Gastroesophageal sphincter (tissue), 3 donors: ENCODE measurements at regions not wholly inside any gene's neighbourhood (a gene's known extent, or its start where the extent isn't known, plus 50 kb on each side); places are given as distances from the start of the nearest gene placed in this dataset.

Experiments
- EP300 ChIP-seq: sonication (generic); formaldehyde crosslinking; IDR thresholded peaks from one replicate; pipeline ENCODE4 v1.6.1; 2017; ENCODE audit warnings: antibody characterized with exemption, mild to moderate bottlenecking
- POLR2A ChIP-seq, 2 donors: fragments of 450-650 bp; IDR thresholded peaks; one replicate each; pipeline ENCODE4 v1.6.1; 2017; ENCODE audit warnings: antibody characterized with exemption in 2 of 2, mild to moderate bottlenecking in 2 of 2, moderate library complexity in 1 of 2
- TF ChIP-seq, protein P1 (sequence below), 4 experiments: fragments of 200-600 bp in 2 of 4; fragments of 450-650 bp in 2 of 4; sonication (generic) in 1 of 4; IDR thresholded peaks; one replicate each; pipeline ENCODE4 v1.5.1; 2017 to 2019; ENCODE audit warnings: antibody characterized with exemption in 4 of 4, mild to moderate bottlenecking in 2 of 4, moderate library complexity in 2 of 4

DNA sequence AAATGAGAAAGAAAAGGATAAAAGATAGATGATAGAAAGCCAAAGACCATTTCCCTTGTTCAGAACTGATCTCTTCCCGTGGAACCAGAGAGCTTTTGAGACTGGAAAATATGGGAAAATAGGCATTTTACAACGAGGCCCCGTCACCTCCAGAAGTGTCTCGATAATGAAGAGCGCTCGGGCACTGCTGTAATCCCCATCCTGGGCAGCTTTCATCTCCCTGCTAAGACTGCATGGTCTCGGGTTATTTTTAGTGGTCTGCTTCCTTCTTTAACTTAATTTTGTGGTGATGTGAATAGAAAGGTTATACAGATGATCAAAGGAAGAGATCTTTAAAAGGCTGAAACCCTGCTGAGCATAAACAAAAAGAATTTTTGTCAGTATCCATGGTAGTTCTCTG lies 176.6 kb downstream of the METTL4 start:
- TF ChIP-seq, protein P1, sequence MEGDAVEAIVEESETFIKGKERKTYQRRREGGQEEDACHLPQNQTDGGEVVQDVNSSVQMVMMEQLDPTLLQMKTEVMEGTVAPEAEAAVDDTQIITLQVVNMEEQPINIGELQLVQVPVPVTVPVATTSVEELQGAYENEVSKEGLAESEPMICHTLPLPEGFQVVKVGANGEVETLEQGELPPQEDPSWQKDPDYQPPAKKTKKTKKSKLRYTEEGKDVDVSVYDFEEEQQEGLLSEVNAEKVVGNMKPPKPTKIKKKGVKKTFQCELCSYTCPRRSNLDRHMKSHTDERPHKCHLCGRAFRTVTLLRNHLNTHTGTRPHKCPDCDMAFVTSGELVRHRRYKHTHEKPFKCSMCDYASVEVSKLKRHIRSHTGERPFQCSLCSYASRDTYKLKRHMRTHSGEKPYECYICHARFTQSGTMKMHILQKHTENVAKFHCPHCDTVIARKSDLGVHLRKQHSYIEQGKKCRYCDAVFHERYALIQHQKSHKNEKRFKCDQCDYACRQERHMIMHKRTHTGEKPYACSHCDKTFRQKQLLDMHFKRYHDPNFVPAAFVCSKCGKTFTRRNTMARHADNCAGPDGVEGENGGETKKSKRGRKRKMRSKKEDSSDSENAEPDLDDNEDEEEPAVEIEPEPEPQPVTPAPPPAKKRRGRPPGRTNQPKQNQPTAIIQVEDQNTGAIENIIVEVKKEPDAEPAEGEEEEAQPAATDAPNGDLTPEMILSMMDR (IDR thresholded peaks at IDR 0.05), result no peak
- TF ChIP-seq EP300 (no peak), POLR2A (IDR thresholded peaks at IDR 0.05) (no peak)
